GM10248 (cell line): ENCODE measurements at regions not wholly inside any gene's neighbourhood (a gene's known extent, or its start where the extent isn't known, plus 50 kb on each side); places are given as distances from the start of the nearest gene placed in this dataset.

Experiments used
- CTCF ChIA-PET: fragments of 300-600 bp; sonication (Branson Sonifier 250); formaldehyde crosslinking; extraction: SDS; loops from one replicate; lab custom pipeline; 2021; ENCODE audit warnings: antibody characterized with exemption; lab: Yijun Ruan, JAX
- POLR2A ChIA-PET: fragments of 350-650 bp; sonication (Branson Sonifier 250); formaldehyde crosslinking; extraction: SDS; loops from one replicate; lab custom pipeline; 2020; ENCODE audit warnings: antibody characterized with exemption; lab: Yijun Ruan, JAX
- DNase-seq: peaks from one replicate; pipeline ENCODE4 v3.0.0; 2012; ENCODE audit errors: extremely low spot score
- TF ChIP-seq, protein P1 (sequence below): IDR thresholded peaks from 2 replicates; pipeline ENCODE4 v1.5.1; 2012; ENCODE audit warnings: mild to moderate bottlenecking, low read depth; ENCODE audit errors: extremely low read depth, missing control alignments, control extremely low read depth

DNA sequence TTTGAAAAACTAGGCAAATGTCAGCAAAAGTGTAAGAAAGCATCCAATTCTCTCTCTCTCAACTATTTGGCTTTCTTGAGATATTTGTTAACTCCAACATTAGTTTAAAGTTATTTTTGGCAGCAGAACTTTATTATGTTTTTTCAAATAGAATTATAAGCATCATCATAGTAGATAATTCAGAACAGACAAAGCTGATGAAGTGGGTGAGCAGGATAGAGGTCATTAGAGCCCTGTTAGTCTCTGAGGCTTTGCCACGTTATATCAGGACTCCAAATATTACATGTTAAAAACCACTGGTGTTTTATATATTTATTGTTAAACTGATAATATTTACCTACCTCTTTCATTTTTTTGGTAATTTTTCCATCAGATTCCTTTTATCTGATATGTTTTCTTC, 903.0 kb downstream of the FSTL5 start:
- ChIA-PET CTCF (no interaction called here), POLR2A (no interaction called here)
- DNase-seq: no peak
- TF ChIP-seq, protein P1, sequence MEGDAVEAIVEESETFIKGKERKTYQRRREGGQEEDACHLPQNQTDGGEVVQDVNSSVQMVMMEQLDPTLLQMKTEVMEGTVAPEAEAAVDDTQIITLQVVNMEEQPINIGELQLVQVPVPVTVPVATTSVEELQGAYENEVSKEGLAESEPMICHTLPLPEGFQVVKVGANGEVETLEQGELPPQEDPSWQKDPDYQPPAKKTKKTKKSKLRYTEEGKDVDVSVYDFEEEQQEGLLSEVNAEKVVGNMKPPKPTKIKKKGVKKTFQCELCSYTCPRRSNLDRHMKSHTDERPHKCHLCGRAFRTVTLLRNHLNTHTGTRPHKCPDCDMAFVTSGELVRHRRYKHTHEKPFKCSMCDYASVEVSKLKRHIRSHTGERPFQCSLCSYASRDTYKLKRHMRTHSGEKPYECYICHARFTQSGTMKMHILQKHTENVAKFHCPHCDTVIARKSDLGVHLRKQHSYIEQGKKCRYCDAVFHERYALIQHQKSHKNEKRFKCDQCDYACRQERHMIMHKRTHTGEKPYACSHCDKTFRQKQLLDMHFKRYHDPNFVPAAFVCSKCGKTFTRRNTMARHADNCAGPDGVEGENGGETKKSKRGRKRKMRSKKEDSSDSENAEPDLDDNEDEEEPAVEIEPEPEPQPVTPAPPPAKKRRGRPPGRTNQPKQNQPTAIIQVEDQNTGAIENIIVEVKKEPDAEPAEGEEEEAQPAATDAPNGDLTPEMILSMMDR: no peak

DNA sequence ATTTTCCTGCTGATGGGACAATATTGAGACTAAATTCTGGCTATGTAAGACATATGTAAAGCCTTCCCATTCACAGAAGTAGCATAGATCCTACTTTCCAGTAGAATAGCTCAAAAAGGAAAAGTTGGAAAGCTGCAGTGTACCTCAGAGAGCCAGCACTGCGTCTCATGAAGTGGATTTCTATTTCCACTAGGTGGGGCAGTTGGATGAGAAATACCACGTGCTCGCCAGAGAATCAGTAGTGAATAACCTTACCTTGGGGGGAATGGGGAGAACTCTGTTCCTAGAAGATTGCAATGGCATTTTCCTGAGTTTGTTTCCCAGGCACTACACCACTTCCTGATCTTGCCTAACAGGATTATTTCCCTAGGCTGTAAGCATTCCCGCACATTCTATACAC, 907.1 kb downstream of the FSTL5 start:
- TF ChIP-seq, protein P1: peak; percentile 38
- POLR2A ChIA-PET: no interaction called here

DNA sequence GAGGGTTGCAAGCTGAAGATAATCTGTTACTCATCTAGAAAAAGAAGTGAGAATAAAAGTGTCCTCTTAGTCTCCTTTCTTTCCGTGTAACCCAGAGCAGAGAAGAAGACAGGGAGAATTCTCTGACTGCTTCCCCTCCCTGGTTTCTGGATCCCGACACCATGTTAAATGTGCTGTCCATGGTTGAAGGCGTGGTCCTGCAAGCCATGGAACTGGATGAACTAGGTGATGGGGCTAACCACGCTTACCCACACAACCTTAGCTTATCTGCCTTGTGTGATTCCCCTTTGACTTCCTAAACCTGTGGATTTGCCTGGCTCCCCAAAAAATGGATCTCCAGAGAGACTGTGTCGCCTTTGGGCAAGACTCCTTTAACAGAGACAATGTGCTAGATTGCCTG, 907.6 kb downstream of the FSTL5 start:
- ChIA-PET POLR2A (no interaction called here), CTCF (interaction anchor here (1.0 to 2.1 kb wide), 2 partner anchors 19 to 912 kb away, joined by 3 to 5 read pairs; no protein-coding TSS in a partner anchor)
- TF ChIP-seq, protein P1: no peak
- DNase-seq: no peak

More for the DNA sequence above, 907.1 kb downstream of the FSTL5 start:
- CTCF ChIA-PET: interaction anchor here (0.9 to 2.1 kb wide), 6 partner anchors 10 to 911 kb away, joined by 3 to 5 read pairs (median 4); no protein-coding TSS in a partner anchor
- no peak for DNase-seq

DNA sequence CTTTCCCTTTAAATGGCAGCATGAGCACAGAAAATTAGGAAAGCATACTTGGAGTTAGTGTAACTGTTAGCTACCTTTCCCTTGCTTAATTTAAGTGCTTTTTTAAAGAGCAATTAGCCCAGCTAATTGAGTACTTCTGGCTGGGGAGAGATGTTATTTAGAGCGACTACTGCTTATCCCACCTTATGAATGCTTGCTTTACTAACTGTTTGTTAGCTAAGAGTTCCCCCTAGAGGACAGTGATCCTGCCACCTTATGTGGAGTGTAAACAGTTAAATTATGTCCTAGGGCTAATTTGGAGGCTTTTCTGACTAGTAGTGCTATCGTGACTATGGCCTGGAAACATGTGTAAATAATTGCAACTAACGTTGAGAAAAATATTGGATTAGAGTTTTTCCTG, 909.4 kb downstream of the FSTL5 start:
- ChIA-PET POLR2A (no interaction called here), CTCF (interaction anchor here (0.8 to 1.6 kb wide), 7 partner anchors 12 to 159 kb away, joined by 3 to 4 read pairs (median 3); no protein-coding TSS in a partner anchor)
- no peak for DNase-seq
- TF ChIP-seq, protein P1: peak; percentile 7

DNA sequence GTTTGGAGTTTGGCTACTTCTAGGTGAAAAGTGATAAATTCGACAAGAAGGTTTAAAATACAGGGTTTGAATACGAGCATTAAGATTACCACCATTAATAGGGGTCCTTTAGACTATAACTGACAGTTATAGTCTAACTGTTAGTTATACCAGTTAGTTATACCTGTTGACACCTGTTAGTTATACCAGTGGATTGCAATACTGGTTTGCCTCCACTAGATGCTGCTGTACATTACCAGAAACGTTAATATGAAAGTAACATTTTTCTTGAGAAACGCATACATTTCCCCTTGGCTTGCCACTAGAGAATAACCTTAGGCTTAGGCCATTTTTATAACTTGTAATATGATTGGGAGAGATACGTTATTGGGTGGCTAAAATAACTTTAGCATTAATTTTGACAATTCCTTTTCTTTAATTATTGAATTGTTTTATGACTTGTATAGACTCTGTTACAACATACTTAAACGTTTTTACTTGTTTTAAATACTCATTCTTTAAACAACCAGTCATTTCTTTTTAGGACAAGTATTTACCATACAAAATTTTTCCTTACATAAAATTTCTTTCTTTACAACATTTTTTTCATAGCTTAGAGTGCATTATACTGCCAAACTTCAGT, 911.2 kb downstream of the FSTL5 start:
- POLR2A ChIA-PET: no interaction called here
- CTCF ChIA-PET: interaction anchor here (1.3 to 1.6 kb wide), 4 partner anchors 15 to 161 kb away, joined by 3 to 4 read pairs (median 4); no protein-coding TSS in a partner anchor
- TF ChIP-seq, protein P1: peak; percentile 90

GRCh38 chr4:161249779-161250440, 913.9 kb downstream of the FSTL5 start:
- POLR2A ChIA-PET: no interaction called here
- CTCF ChIA-PET: interaction anchor here (0.9 kb wide), 1 partner anchor 12 kb away, joined by 3 read pairs; no protein-coding TSS in a partner anchor
- TF ChIP-seq, protein P1: no peak
- no peak for DNase-seq

More for the DNA sequence above, 911.2 kb downstream of the FSTL5 start:
- DNase-seq: peak; percentile 34
